NT2/D1 (cell line): ENCODE measurements at regions not wholly inside any gene's neighbourhood (a gene's known extent, or its start where the extent isn't known, plus 50 kb on each side); places are given as distances from the start of the nearest gene placed in this dataset.
A peak's percentile ranks its signal among the peaks of the same experiment; 100 is the strongest.

Source experiments
- DNase-seq: peaks from one replicate; pipeline ENCODE4 v3.0.0-alpha.2; 2011; ENCODE audit warnings: low read depth, low spot score
- H3K27me3 ChIP-seq: 2 replicates; pipeline ENCODE4 v1.6.0; 2011; ENCODE audit warnings: mild to moderate bottlenecking; ENCODE audit not compliant: insufficient read length, insufficient read depth
- H3K36me3 ChIP-seq: 2 replicates; pipeline ENCODE4 v1.6.1; 2011; ENCODE audit warnings: mild to moderate bottlenecking, low read length, mixed read lengths; ENCODE audit not compliant: insufficient read depth, insufficient read length
- H3K4me1 ChIP-seq: 2 replicates; pipeline ENCODE4 v1.5.1; 2011; ENCODE audit not compliant: insufficient read depth, insufficient read length
- H3K4me3 ChIP-seq: 2 replicates; pipeline ENCODE4 v1.5.1; 2011; ENCODE audit warnings: low read depth; ENCODE audit not compliant: insufficient read length
- H3K9ac ChIP-seq: 2 replicates; pipeline ENCODE4 v1.6.0; 2011; ENCODE audit warnings: low read depth; ENCODE audit not compliant: insufficient read length
- H3K9me3 ChIP-seq: 2 replicates; pipeline ENCODE4 v1.5.1; 2011; ENCODE audit warnings: mild to moderate bottlenecking, low read length; ENCODE audit not compliant: insufficient read depth
- SUZ12 ChIP-seq: IDR thresholded peaks from 2 replicates; pipeline ENCODE4 v1.6.1; 2011; ENCODE audit not compliant: insufficient read length, insufficient read depth; ENCODE audit errors: extremely low read depth
- YY1 ChIP-seq: IDR thresholded peaks from 2 replicates; pipeline ENCODE4 v1.6.1; 2011; ENCODE audit not compliant: insufficient read length, insufficient read depth
- ZNF274 ChIP-seq: IDR thresholded peaks from 2 replicates; pipeline ENCODE4 v1.6.1; 2011; ENCODE audit warnings: mild to moderate bottlenecking, low read depth, low read length

- no peaks in the 10 kb centered on the region for H3K9me3 ChIP-seq
- H3K4me3 ChIP-seq, result no peak overlapping the region
- no peak overlapping the region for H3K9ac ChIP-seq
- no peaks in the 10 kb centered on the region for H3K27me3 ChIP-seq
- no peaks in the 10 kb centered on the region for H3K4me1 ChIP-seq
- no peak for TF ChIP-seq SUZ12
- no peak for TF ChIP-seq ZNF274
- TF ChIP-seq YY1, result no peak
- DNase-seq, result peak; percentile 44
- no peaks in the 10 kb centered on the region for H3K36me3 ChIP-seq
These were observed 130.9 kb upstream of the SLC30A5 start for GRCh38 chr5:68962757-68963484.

- Histone ChIP-seq H3K4me1 (no peaks in the 10 kb centered on the region), H3K27me3 (no peaks in the 10 kb centered on the region), H3K9ac (no peak overlapping the region), H3K4me3 (no peak overlapping the region), H3K36me3 (no peaks in the 10 kb centered on the region), H3K9me3 (no peaks in the 10 kb centered on the region)
- TF ChIP-seq YY1, result no peak
- DNase-seq, result no peak
These were observed 129.1 kb upstream of the SLC30A5 start for GRCh38 chr5:68964679-68965078.

- TF ChIP-seq YY1, result no peak
- no peak for TF ChIP-seq SUZ12
- TF ChIP-seq ZNF274, result no peak
- no peak overlapping the region for H3K4me3 ChIP-seq
- H3K27me3 ChIP-seq, result no peaks in the 10 kb centered on the region
- no peak for DNase-seq
- H3K4me1 ChIP-seq, result no peaks in the 10 kb centered on the region
- no peaks in the 10 kb centered on the region for H3K9me3 ChIP-seq
- no peaks in the 10 kb centered on the region for H3K36me3 ChIP-seq
- H3K9ac ChIP-seq, result no peak overlapping the region
These were observed 127.9 kb upstream of the SLC30A5 start for GRCh38 chr5:68965926-68966325.

- Histone ChIP-seq H3K4me3 (no peak overlapping the region), H3K9me3 (no peaks in the 10 kb centered on the region), H3K9ac (no peak overlapping the region), H3K36me3 (no peaks in the 10 kb centered on the region), H3K4me1 (no peaks in the 10 kb centered on the region), H3K27me3 (no peaks in the 10 kb centered on the region)
- TF ChIP-seq ZNF274 (no peak), YY1 (no peak)
- no peak for DNase-seq
These were observed 127.2 kb upstream of the SLC30A5 start for GRCh38 chr5:68966596-68966995.

GRCh38 chr5:68968429-68968828 lies 125.4 kb upstream of the SLC30A5 start:
- no peak for DNase-seq
- no peaks in the 10 kb centered on the region for H3K4me1 ChIP-seq
- TF ChIP-seq YY1 (no peak), ZNF274 (no peak), SUZ12 (no peak)
- no peaks in the 10 kb centered on the region for H3K27me3 ChIP-seq
- no peak overlapping the region for H3K4me3 ChIP-seq
- H3K9ac ChIP-seq, result no peak overlapping the region
- no peaks in the 10 kb centered on the region for H3K9me3 ChIP-seq
- no peaks in the 10 kb centered on the region for H3K36me3 ChIP-seq

- Histone ChIP-seq H3K4me1 (no peaks in the 10 kb centered on the region), H3K36me3 (no peaks in the 10 kb centered on the region), H3K9ac (no peak overlapping the region), H3K27me3 (no peaks in the 10 kb centered on the region), H3K9me3 (no peaks in the 10 kb centered on the region), H3K4me3 (no peak overlapping the region)
- no peak for DNase-seq
- no peak for TF ChIP-seq SUZ12
- TF ChIP-seq ZNF274, result no peak
- no peak for TF ChIP-seq YY1
These were observed 123.2 kb upstream of the SLC30A5 start for GRCh38 chr5:68970617-68971016.

- Histone ChIP-seq H3K4me3 (no peak overlapping the region), H3K9ac (no peak overlapping the region), H3K9me3 (0 out of 2 replicates have a peak, but pooled peaks cover 7% of the 10 kb centered on the region), H3K27me3 (no peaks in the 10 kb centered on the region), H3K36me3 (no peaks in the 10 kb centered on the region), H3K4me1 (no peaks in the 10 kb centered on the region)
- DNase-seq, result no peak
- TF ChIP-seq YY1 (no peak), SUZ12 (no peak), ZNF274 (no peak)
These were observed 120.1 kb upstream of the SLC30A5 start for GRCh38 chr5:68973696-68974095.
